ENCODE measurements at regions not wholly inside any gene's neighbourhood (a gene's known extent, or its start where the extent isn't known, plus 50 kb on each side); places are given as distances from the start of the nearest gene placed in this dataset.
A peak's percentile ranks its signal among the peaks of the same experiment; 100 is the strongest.

GRCh38 chr17:6244253-6244652, 174.1 kb downstream of the WSCD1 start:
- Histone ChIP-seq H3K27ac (replicated peaks in 1 of 4) (no peak overlapping the region), H3K36me3 (no peaks in the 10 kb centered on the region), H3K4me1 (no peaks in the 10 kb centered on the region), H3K27me3 (peaks cover 0 to 41% (median 0%) of the 10 kb centered on the region in 4 donors), H3K4me3 (no peak overlapping the region), H3K9me3 (no peaks in the 10 kb centered on the region)
- intact Hi-C loops (cut with DNase I) = no loop called here
- peak; percentile 47 for DNase-seq (ENCODE audit: extremely low spot score)
- TF ChIP-seq, protein P1, sequence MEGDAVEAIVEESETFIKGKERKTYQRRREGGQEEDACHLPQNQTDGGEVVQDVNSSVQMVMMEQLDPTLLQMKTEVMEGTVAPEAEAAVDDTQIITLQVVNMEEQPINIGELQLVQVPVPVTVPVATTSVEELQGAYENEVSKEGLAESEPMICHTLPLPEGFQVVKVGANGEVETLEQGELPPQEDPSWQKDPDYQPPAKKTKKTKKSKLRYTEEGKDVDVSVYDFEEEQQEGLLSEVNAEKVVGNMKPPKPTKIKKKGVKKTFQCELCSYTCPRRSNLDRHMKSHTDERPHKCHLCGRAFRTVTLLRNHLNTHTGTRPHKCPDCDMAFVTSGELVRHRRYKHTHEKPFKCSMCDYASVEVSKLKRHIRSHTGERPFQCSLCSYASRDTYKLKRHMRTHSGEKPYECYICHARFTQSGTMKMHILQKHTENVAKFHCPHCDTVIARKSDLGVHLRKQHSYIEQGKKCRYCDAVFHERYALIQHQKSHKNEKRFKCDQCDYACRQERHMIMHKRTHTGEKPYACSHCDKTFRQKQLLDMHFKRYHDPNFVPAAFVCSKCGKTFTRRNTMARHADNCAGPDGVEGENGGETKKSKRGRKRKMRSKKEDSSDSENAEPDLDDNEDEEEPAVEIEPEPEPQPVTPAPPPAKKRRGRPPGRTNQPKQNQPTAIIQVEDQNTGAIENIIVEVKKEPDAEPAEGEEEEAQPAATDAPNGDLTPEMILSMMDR (IDR thresholded peaks at IDR 0.05) = no peak
- TF ChIP-seq EP300 (IDR thresholded peaks at IDR 0.05) (no peak), POLR2A (IDR thresholded peaks at IDR 0.05; ENCODE audit: low read depth) (no peak), POLR2AphosphoS5 (IDR thresholded peaks at IDR 0.05) (no peak)
- WGBS = 52% methylated on average over 4 of the region's 5 CpGs

DNA sequence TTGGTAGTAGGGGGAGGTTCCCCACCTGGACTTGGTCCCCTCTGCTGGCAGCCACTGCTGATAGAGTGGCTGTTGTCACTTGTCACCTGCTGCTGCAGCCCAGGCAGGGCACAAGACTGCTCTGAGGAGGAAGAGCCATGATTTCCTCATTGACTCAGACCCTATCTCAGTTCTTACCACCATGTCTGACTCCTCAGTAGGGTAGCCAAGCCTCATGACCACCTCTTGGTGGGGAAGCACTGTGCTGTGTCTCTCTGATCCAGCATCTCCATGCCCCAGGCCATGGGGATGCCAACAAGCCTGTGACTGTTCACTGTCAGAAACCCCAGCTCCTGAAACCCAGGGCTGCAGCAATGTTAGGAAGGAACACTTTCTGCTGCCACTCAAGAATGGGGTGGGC, 173.0 kb downstream of the WSCD1 start:
- intact Hi-C loops (cut with DNase I) = no loop called here

DNA sequence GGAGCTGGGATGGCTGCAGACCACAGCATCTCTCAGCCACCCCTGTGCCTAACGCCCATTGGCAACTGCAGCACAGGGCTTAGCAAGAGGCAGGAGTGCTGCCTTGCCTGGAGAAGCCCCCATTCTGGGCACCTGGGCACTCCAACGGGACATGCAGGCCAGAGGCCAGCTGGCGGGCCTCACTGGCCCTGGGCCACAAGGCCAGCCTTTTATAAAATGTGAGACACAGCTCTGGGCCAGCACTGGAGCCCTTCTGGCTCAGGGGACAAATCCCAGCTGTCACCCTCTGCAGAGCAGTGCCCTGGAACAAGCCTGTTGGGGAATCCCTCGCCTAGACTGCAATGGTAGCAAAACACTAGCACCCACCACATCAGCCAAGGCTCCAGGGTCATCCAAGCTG, 171.8 kb downstream of the WSCD1 start:
- Histone ChIP-seq H3K36me3 (no peaks in the 10 kb centered on the region), H3K9me3 (no peaks in the 10 kb centered on the region), H3K4me1 (no peaks in the 10 kb centered on the region), H3K27ac (replicated peaks in 1 of 4) (no peak overlapping the region), H3K4me3 (no peak overlapping the region), H3K27me3 (peaks cover 0 to 42% (median 0%) of the 10 kb centered on the region in 4 donors)
- intact Hi-C loops (cut with DNase I) = no loop called here
- DNase-seq (ENCODE audit: extremely low spot score) = peak; percentile 72
- TF ChIP-seq EP300 (IDR thresholded peaks at IDR 0.05) (no peak), POLR2A (IDR thresholded peaks at IDR 0.05; ENCODE audit: low read depth) (no peak), POLR2AphosphoS5 (IDR thresholded peaks at IDR 0.05) (no peak)
- TF ChIP-seq, protein P1 (IDR thresholded peaks at IDR 0.05) = no peak
- WGBS = 100% methylated on average over 1 of the region's 4 CpGs

More for the DNA sequence above, 173.0 kb downstream of the WSCD1 start:
- no peaks in the 10 kb centered on the region for H3K9me3 ChIP-seq
- H3K4me1 ChIP-seq = no peaks in the 10 kb centered on the region
- peaks cover 0 to 43% (median 0%) of the 10 kb centered on the region in 4 donors for H3K27me3 ChIP-seq
- H3K27ac ChIP-seq (replicated peaks in 1 of 4) = no peak overlapping the region
- H3K36me3 ChIP-seq = no peaks in the 10 kb centered on the region
- no peak overlapping the region for H3K4me3 ChIP-seq
- no peak for DNase-seq (ENCODE audit: extremely low spot score)
- TF ChIP-seq POLR2A (IDR thresholded peaks at IDR 0.05; ENCODE audit: low read depth) = no peak
- no peak for TF ChIP-seq POLR2AphosphoS5 (IDR thresholded peaks at IDR 0.05)
- TF ChIP-seq EP300 (IDR thresholded peaks at IDR 0.05) = no peak
- TF ChIP-seq, protein P1 (IDR thresholded peaks at IDR 0.05) = no peak

GRCh38 chr17:6241381-6241780, 171.2 kb downstream of the WSCD1 start:
- 54% methylated on average over 6 of the region's 6 CpGs for WGBS
- no peak overlapping the region for H3K27ac ChIP-seq (replicated peaks in 1 of 4)
- no peak overlapping the region for H3K4me3 ChIP-seq
- no peaks in the 10 kb centered on the region for H3K9me3 ChIP-seq
- peaks cover 0 to 36% (median 0%) of the 10 kb centered on the region in 4 donors for H3K27me3 ChIP-seq
- intact Hi-C loops (cut with DNase I) = no loop called here
- H3K36me3 ChIP-seq = no peaks in the 10 kb centered on the region
- H3K4me1 ChIP-seq = no peaks in the 10 kb centered on the region
- DNase-seq (ENCODE audit: extremely low spot score) = no peak
- TF ChIP-seq, protein P1 (IDR thresholded peaks at IDR 0.05) = no peak
- no peak for TF ChIP-seq EP300 (IDR thresholded peaks at IDR 0.05)
- no peak for TF ChIP-seq POLR2AphosphoS5 (IDR thresholded peaks at IDR 0.05)
- no peak for TF ChIP-seq POLR2A (IDR thresholded peaks at IDR 0.05; ENCODE audit: low read depth)

GRCh38 chr17:6240601-6241000, 170.4 kb downstream of the WSCD1 start:
- no peaks in the 10 kb centered on the region for H3K9me3 ChIP-seq
- H3K36me3 ChIP-seq = no peaks in the 10 kb centered on the region
- TF ChIP-seq POLR2A (IDR thresholded peaks at IDR 0.05; ENCODE audit: low read depth) (no peak), POLR2AphosphoS5 (IDR thresholded peaks at IDR 0.05) (no peak), EP300 (IDR thresholded peaks at IDR 0.05) (no peak)
- TF ChIP-seq, protein P1 (IDR thresholded peaks at IDR 0.05) = no peak
- H3K4me1 ChIP-seq = no peaks in the 10 kb centered on the region
- no peak overlapping the region for H3K4me3 ChIP-seq
- WGBS = 76% methylated on average over 10 of the region's 10 CpGs
- intact Hi-C loops (cut with DNase I) = no loop called here
- peaks cover 0 to 36% (median 0%) of the 10 kb centered on the region in 4 donors for H3K27me3 ChIP-seq
- DNase-seq (ENCODE audit: extremely low spot score) = peak; percentile 83
- H3K27ac ChIP-seq (replicated peaks in 1 of 4) = no peak overlapping the region

Measured in esophagus muscularis mucosa (tissue), 4 donors.